Caco-2 (cell line): ENCODE measurements at regions not wholly inside any gene's neighbourhood (a gene's known extent, or its start where the extent isn't known, plus 50 kb on each side); places are given as distances from the start of the nearest gene placed in this dataset.

Source experiments
- BruUV-seq: library from RNA; stranded (reverse); fragments of 400-500 nt; replicated peaks from 2 replicates; lab custom pipeline; 2021; lab: Mats Ljungman, UMichigan
- CTCF ChIA-PET: fragments of 300-600 bp; sonication (Branson Sonifier 250); formaldehyde crosslinking; loops from one replicate; lab custom pipeline; 2022; ENCODE audit warnings: antibody characterized with exemption; lab: Charles Lee
- POLR2A ChIA-PET: fragments of 300-600 bp; sonication (Branson Sonifier 250); formaldehyde crosslinking; loops from one replicate; lab custom pipeline; 2022; ENCODE audit warnings: antibody characterized with exemption; lab: Charles Lee
- DNase-seq, 2 experiments: peaks; one replicate each; pipeline versions ENCODE4 v3.0.0 to v3.0.0-alpha.2; 2020 to 2022
- H3K27me3 ChIP-seq: replicated peaks from 2 replicates; pipeline ENCODE4 v1.6.0; 2011; ENCODE audit warnings: low read length; ENCODE audit not compliant: control insufficient read depth, insufficient read depth
- H3K36me3 ChIP-seq: 2 replicates; pipeline ENCODE4 v1.5.1; 2011; ENCODE audit warnings: low read length; ENCODE audit not compliant: control insufficient read depth, insufficient read depth
- H3K4me1 ChIP-seq: fragments of 250-450 bp; sonication (Bioruptor Pico); 2 replicates; pipeline ENCODE4 v1.5.1; 2020; ENCODE audit warnings: mild to moderate bottlenecking
- H3K4me3 ChIP-seq: 2 replicates; pipeline ENCODE4 v1.5.1; 2011; ENCODE audit warnings: low read depth, mild to moderate bottlenecking, control low read depth, low read length
- H3K9me3 ChIP-seq: fragments of 250-450 bp; sonication (Bioruptor Pico); 2 replicates; pipeline ENCODE4 v1.5.1; 2020; ENCODE audit warnings: mild to moderate bottlenecking, moderate library complexity
- H3K27ac Mint-ChIP-seq: one replicate; pipeline ENCODE4 v1.8.0; 2022; ENCODE audit warnings: mixed read lengths; ENCODE audit not compliant: unreplicated experiment
- H3K27me3 Mint-ChIP-seq: one replicate; pipeline ENCODE4 v1.8.0; 2022; ENCODE audit warnings: mixed read lengths; ENCODE audit not compliant: insufficient read depth, unreplicated experiment
- H3K36me3 Mint-ChIP-seq: one replicate; pipeline ENCODE4 v1.8.0; 2022; ENCODE audit warnings: mild to moderate bottlenecking, mixed read lengths; ENCODE audit not compliant: insufficient read depth, unreplicated experiment
- H3K4me1 Mint-ChIP-seq: one replicate; pipeline ENCODE4 v1.8.0; 2022; ENCODE audit warnings: low read depth, mixed read lengths; ENCODE audit not compliant: unreplicated experiment
- H3K4me3 Mint-ChIP-seq: one replicate; pipeline ENCODE4 v1.8.0; 2022; ENCODE audit warnings: mild to moderate bottlenecking, moderate library complexity, mixed read lengths; ENCODE audit not compliant: unreplicated experiment
- H3K9me3 Mint-ChIP-seq: one replicate; pipeline ENCODE4 v1.8.0; 2022; ENCODE audit warnings: mixed read lengths; ENCODE audit not compliant: unreplicated experiment
- intact Hi-C: fragments of 100-400 bp; cut with micrococcal nuclease; formaldehyde crosslinking; loops from one replicate; pipeline ENCODE4 v1.10.0; 2022; ENCODE audit not compliant: unreplicated experiment
- TF ChIP-seq, protein P1 (sequence below), 2 experiments: fragments of 200-600 bp in 1 of 2; IDR thresholded peaks; 1 replicate in 1 of 2; 2 replicates in 1 of 2; pipeline versions ENCODE4 v1.5.1 to v1.8.0; 2011 to 2022; ENCODE audit warnings: antibody characterized with exemption in 1 of 2, control low read depth in 1 of 2, inconsistent platforms in 1 of 2, low read depth in 1 of 2, low read length in 1 of 2, mild to moderate bottlenecking in 1 of 2, moderate library complexity in 1 of 2; ENCODE audit not compliant: insufficient read depth in 1 of 2, severe bottlenecking in 1 of 2, unreplicated experiment in 1 of 2

DNA sequence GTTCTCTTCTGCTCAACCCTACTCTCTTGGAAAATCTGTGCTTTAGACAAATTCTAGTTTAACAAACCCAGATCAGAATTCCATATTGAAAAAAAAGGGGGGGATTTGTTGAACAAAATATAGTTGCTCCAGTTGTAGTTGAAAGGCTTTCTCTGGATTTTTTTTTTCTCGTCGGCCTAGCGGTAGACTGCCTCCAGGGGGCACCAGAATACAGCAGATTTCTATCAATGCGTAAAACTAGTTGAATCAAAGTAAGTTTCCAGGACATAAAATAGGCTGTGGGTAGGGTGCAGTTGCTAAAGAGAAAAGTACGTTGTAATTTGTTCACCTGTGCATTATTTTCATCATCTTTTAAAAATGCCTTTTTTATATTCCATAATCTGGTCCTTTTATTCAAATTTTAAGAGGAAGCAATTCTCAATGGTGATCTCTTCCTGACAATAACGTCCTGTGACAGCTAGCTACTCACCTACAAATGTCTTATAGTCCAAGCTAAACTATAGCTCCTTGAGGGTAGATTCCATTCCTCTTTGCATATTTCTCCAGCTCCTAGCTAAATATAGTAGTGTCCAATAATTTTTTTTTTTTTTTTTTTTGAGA lies 105.4 kb downstream of the PERP start:
- POLR2A ChIA-PET = no interaction called here
- H3K27me3 Mint-ChIP-seq = no peaks in the 10 kb centered on the region
- BruUV-seq = no TSS peak
- DNase-seq = peak; percentile 53 to 69
- H3K4me1 ChIP-seq = peaks cover 2% of the 10 kb centered on the region; the same call in 1 of the 2 replicates
- H3K4me3 ChIP-seq = no peak overlapping the region
- peaks cover 4% of the 10 kb centered on the region for H3K9me3 Mint-ChIP-seq
- H3K4me3 Mint-ChIP-seq = no peak overlapping the region
- H3K27me3 ChIP-seq = no peaks in the 10 kb centered on the region
- no peak overlapping the region for H3K27ac Mint-ChIP-seq
- CTCF ChIA-PET = interaction anchor here (0.7 kb wide), 1 partner anchor 454 kb away, joined by 4 read pairs; no protein-coding TSS in a partner anchor
- no peaks in the 10 kb centered on the region for H3K36me3 ChIP-seq
- TF ChIP-seq, protein P1, sequence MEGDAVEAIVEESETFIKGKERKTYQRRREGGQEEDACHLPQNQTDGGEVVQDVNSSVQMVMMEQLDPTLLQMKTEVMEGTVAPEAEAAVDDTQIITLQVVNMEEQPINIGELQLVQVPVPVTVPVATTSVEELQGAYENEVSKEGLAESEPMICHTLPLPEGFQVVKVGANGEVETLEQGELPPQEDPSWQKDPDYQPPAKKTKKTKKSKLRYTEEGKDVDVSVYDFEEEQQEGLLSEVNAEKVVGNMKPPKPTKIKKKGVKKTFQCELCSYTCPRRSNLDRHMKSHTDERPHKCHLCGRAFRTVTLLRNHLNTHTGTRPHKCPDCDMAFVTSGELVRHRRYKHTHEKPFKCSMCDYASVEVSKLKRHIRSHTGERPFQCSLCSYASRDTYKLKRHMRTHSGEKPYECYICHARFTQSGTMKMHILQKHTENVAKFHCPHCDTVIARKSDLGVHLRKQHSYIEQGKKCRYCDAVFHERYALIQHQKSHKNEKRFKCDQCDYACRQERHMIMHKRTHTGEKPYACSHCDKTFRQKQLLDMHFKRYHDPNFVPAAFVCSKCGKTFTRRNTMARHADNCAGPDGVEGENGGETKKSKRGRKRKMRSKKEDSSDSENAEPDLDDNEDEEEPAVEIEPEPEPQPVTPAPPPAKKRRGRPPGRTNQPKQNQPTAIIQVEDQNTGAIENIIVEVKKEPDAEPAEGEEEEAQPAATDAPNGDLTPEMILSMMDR (IDR thresholded peaks at IDR 0.05; ENCODE audit: insufficient read depth in 1 of 2, low read depth in 1 of 2, low read length in 1 of 2, severe bottlenecking in 1 of 2, unreplicated experiment in 1 of 2) = peak; percentile 87
- H3K9me3 ChIP-seq = peaks cover 6% of the 10 kb centered on the region; the same call in 1 of the 2 replicates
- H3K36me3 Mint-ChIP-seq = no peaks in the 10 kb centered on the region
- peaks cover 9% of the 10 kb centered on the region for H3K4me1 Mint-ChIP-seq
- intact Hi-C loops = loop anchor here (1.0 to 10.0 kb wide), 4 partner anchors 105 to 727 kb away; partner anchors contain the start of gene PERP

DNA sequence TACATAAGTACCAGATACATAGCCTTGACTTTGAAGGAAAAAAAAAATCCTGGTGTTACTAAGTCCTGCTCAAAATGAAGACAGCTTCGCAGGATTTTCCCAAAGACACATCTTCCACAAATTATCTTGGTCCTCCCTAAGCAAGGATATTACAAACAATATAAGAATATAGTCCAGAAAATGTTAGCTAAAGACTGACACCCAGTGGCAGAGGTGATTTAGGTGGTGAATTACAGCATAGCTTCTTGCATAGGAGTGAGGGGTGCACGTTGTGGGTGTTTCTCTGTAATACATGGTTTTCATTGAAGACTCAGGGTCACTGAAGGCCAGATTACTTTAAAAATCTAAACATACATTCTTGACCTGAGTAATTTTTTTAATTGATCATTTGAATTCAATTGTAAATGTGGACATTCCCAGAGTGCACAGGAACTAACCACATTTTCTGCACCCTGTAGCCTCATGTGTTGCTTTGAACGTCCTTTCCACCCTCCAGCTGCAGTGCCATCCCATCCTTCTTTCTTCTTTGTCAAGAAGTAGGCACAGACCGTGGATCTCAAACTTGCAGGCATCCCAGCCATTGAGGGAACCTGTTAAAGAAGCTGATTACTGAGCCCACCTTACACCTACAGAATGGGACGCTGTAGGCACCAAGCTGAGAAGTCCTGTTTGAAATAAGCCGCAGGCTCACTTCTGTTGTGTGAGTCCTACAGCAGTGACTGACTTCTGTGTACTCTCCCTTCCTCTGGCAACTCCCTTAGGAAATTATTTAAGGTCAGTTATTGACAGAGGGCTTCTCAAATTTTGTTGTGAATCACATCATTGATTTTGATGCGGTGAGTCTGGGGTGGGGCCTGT lies 102.6 kb downstream of the PERP start:
- no peaks in the 10 kb centered on the region for H3K36me3 Mint-ChIP-seq
- TF ChIP-seq, protein P1 (IDR thresholded peaks at IDR 0.05; ENCODE audit: insufficient read depth in 1 of 2, low read depth in 1 of 2, low read length in 1 of 2, severe bottlenecking in 1 of 2, unreplicated experiment in 1 of 2) = peak; percentile 40 to 46
- no TSS peak for BruUV-seq
- CTCF ChIA-PET = interaction anchor here (0.6 to 2.1 kb wide), 17 partner anchors 13 to 928 kb away, joined by 3 to 12 read pairs (median 4); partner anchors contain the start of gene TNFAIP3
- DNase-seq = peak in 1 of 2 experiments; percentile 51
- H3K27ac Mint-ChIP-seq = no peak overlapping the region
- H3K36me3 ChIP-seq = no peaks in the 10 kb centered on the region
- H3K9me3 Mint-ChIP-seq = no peaks in the 10 kb centered on the region
- no peak overlapping the region for H3K4me3 Mint-ChIP-seq
- intact Hi-C loops = loop anchor here (1.0 to 10.0 kb wide), 5 partner anchors 26 to 730 kb away; partner anchors contain the start of genes HEBP2 and TNFAIP3
- H3K4me1 Mint-ChIP-seq = peaks cover 27% of the 10 kb centered on the region
- H3K27me3 Mint-ChIP-seq = no peaks in the 10 kb centered on the region
- no peak overlapping the region for H3K4me3 ChIP-seq
- peaks cover 12% of the 10 kb centered on the region for H3K4me1 ChIP-seq
- POLR2A ChIA-PET = interaction anchor here (0.5 to 0.6 kb wide), 2 partner anchors 68 to 405 kb away, joined by 3 to 6 read pairs; no protein-coding TSS in a partner anchor
- H3K27me3 ChIP-seq = no peaks in the 10 kb centered on the region
- H3K9me3 ChIP-seq = no peaks in the 10 kb centered on the region

DNA sequence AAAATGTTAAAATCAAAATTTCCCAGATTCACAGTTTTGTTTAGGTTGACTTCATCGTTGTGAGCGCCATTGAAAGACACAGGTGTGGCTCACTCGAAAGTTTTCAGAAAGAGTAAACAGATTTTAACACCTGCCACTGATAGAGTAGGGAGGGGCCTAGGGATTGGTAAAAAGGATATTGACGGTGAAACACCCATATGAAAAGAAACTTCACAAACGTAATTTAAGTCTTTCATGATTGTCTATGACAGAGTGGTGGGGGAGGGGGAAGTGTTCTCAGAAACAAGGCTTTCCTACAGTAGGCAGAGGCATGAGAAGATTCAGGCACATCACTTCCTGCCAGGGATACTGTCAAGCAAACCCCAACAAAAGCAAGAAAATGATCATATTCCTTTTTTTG lies 101.4 kb downstream of the PERP start:
- no TSS peak for BruUV-seq
- no peaks in the 10 kb centered on the region for H3K36me3 Mint-ChIP-seq

More for the DNA sequence above, 101.4 kb downstream of the PERP start:
- Mint-ChIP-seq H3K9me3 (no peaks in the 10 kb centered on the region), H3K27me3 (no peaks in the 10 kb centered on the region), H3K27ac (no peak overlapping the region), H3K4me3 (no peak overlapping the region), H3K4me1 (peaks cover 27% of the 10 kb centered on the region)
- no peak for DNase-seq
- Histone ChIP-seq H3K36me3 (no peaks in the 10 kb centered on the region), H3K9me3 (no peaks in the 10 kb centered on the region), H3K4me3 (no peak overlapping the region), H3K27me3 (no peaks in the 10 kb centered on the region), H3K4me1 (peaks cover 12% of the 10 kb centered on the region)
- POLR2A ChIA-PET = no interaction called here
- TF ChIP-seq, protein P1 (IDR thresholded peaks at IDR 0.05; ENCODE audit: insufficient read depth in 1 of 2, low read depth in 1 of 2, low read length in 1 of 2, severe bottlenecking in 1 of 2, unreplicated experiment in 1 of 2) = no peak
- intact Hi-C loops = loop anchor here (2.0 to 10.0 kb wide), 3 partner anchors 139 to 731 kb away; partner anchors contain the start of genes HEBP2 and TNFAIP3
- CTCF ChIA-PET = interaction anchor here (0.7 kb wide), 1 partner anchor 287 kb away, joined by 3 read pairs; no protein-coding TSS in a partner anchor
